HG03469 (cell line): ENCODE measurements at regions not wholly inside any gene's neighbourhood (a gene's known extent, or its start where the extent isn't known, plus 50 kb on each side); places are given as distances from the start of the nearest gene placed in this dataset.
"Not testable (repeated sequence)": the region's sequence is repeated elsewhere in the genome, so short reads cannot be mapped to it uniquely, and the experiment has no call there.

Source experiments
- ATAC-seq: cut with Tn5 transposase; IDR thresholded peaks from one replicate; pipeline ENCODE4 v1.9.1; 2021; ENCODE audit warnings: mild to moderate bottlenecking, moderate library complexity, moderate number of reproducible peaks; ENCODE audit not compliant: unreplicated experiment

GRCh38 chr2:126189527-126189926 lies 466.4 kb upstream of the GYPC start:
- no peak for ATAC-seq

- no peak for ATAC-seq
Measured at GRCh38 chr2:126200538-126200937, 455.4 kb upstream of the GYPC start.

GRCh38 chr2:126208266-126208665 lies 447.7 kb upstream of the GYPC start:
- no peak for ATAC-seq

GRCh38 chr2:126212735-126213134 lies 443.2 kb upstream of the GYPC start:
- no peak for ATAC-seq

- no peak for ATAC-seq
Measured at GRCh38 chr2:126219081-126219480, 436.9 kb upstream of the GYPC start.

- ATAC-seq: no peak
Measured at GRCh38 chr2:126220331-126220730, 435.6 kb upstream of the GYPC start.

GRCh38 chr2:126221506-126221905 lies 434.5 kb upstream of the GYPC start:
- ATAC-seq: no peak

GRCh38 chr2:126222278-126222677 lies 433.7 kb upstream of the GYPC start:
- no peak for ATAC-seq

GRCh38 chr2:126224776-126225175 lies 431.2 kb upstream of the GYPC start:
- ATAC-seq: no peak

- ATAC-seq: no peak
Measured at GRCh38 chr2:126227250-126227649, 428.7 kb upstream of the GYPC start.

GRCh38 chr2:126228531-126228930 lies 427.4 kb upstream of the GYPC start:
- ATAC-seq: no peak

GRCh38 chr2:126238251-126238650 lies 417.7 kb upstream of the GYPC start:
- no peak for ATAC-seq

- ATAC-seq: no peak
Measured at GRCh38 chr2:126239320-126239955, 416.5 kb upstream of the GYPC start.

- ATAC-seq: no peak
Measured at GRCh38 chr2:126241001-126241400, 415.0 kb upstream of the GYPC start.

GRCh38 chr2:126241411-126241810 lies 414.5 kb upstream of the GYPC start:
- ATAC-seq: no peak

- ATAC-seq: peak; percentile 68
Measured at GRCh38 chr2:126244937-126245336, 411.0 kb upstream of the GYPC start.

- ATAC-seq: no peak
Measured at GRCh38 chr2:126253669-126254068, 402.3 kb upstream of the GYPC start.

GRCh38 chr2:126264625-126265024 lies 391.3 kb upstream of the GYPC start:
- no peak for ATAC-seq

GRCh38 chr2:126269911-126270310 lies 386.0 kb upstream of the GYPC start:
- no peak for ATAC-seq

GRCh38 chr2:126270587-126270986 lies 385.4 kb upstream of the GYPC start:
- no peak for ATAC-seq

- ATAC-seq: no peak
Measured at GRCh38 chr2:126272401-126272800, 383.6 kb upstream of the GYPC start.

- ATAC-seq: no peak
Measured at GRCh38 chr2:126275098-126275497, 380.9 kb upstream of the GYPC start.

- not testable (repeated sequence) for ATAC-seq
Measured at GRCh38 chr2:126276268-126276667, 379.7 kb upstream of the GYPC start.
